Neural crest cell (in vitro differentiated cells): ENCODE measurements at regions not wholly inside any gene's neighbourhood (a gene's known extent, or its start where the extent isn't known, plus 50 kb on each side); places are given as distances from the start of the nearest gene placed in this dataset.

Experiments
- DNase-seq: peaks from one replicate; pipeline ENCODE4 v3.0.0; 2021; ENCODE audit warnings: low read depth, mixed read lengths, low spot score
- H3K27ac Mint-ChIP-seq: one replicate; pipeline ENCODE4 v1.8.0; 2021; ENCODE audit warnings: mild to moderate bottlenecking, mixed read lengths; ENCODE audit not compliant: unreplicated experiment
- H3K27me3 Mint-ChIP-seq: 2 replicates; pipeline ENCODE4 v1.8.0; 2021; ENCODE audit warnings: low read depth, mild to moderate bottlenecking, mixed read lengths
- H3K36me3 Mint-ChIP-seq: 2 replicates; pipeline ENCODE4 v1.8.0; 2021; ENCODE audit warnings: low read depth, mild to moderate bottlenecking, mixed read lengths
- H3K4me1 Mint-ChIP-seq: 2 replicates; pipeline ENCODE4 v1.8.0; 2021; ENCODE audit warnings: mixed read lengths
- H3K4me3 Mint-ChIP-seq: one replicate; pipeline ENCODE4 v1.8.0; 2021; ENCODE audit warnings: mild to moderate bottlenecking, mixed read lengths
- H3K9me3 Mint-ChIP-seq: 2 replicates; pipeline ENCODE4 v1.8.0; 2021; ENCODE audit warnings: mixed read lengths
- TF ChIP-seq, protein P1 (sequence below): fragments of 200-600 bp; sonication (generic); conservative IDR thresholded peaks from 2 replicates; pipeline ENCODE4 v1.5.0; 2021; ENCODE audit warnings: antibody characterized with exemption, mild to moderate bottlenecking

DNA sequence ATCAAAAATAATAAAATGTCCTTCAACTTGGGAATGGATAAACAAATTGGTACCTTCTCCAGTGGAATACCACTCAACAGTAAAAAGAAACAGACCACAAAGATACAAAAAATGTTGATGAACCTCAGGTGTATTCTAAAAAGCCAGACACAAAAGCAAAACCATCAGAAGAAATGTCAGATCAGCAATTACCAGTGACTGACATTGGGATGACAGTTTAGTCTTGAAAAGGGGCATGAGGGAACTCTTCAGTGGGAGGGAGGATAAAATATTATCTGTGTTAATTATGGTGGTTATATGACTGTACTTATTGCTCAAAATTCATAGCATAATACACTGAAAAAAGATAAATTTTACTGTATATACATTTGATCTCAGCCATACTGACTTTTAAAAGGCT, 473.0 kb downstream of the TMX3 start:
- Mint-ChIP-seq H3K27ac (no peak overlapping the region), H3K9me3 (peaks cover 5% of the 10 kb centered on the region), H3K4me3 (no peak overlapping the region), H3K4me1 (no peaks in the 10 kb centered on the region), H3K36me3 (no peaks in the 10 kb centered on the region), H3K27me3 (no peaks in the 10 kb centered on the region)
- no peak for DNase-seq
- TF ChIP-seq, protein P1, sequence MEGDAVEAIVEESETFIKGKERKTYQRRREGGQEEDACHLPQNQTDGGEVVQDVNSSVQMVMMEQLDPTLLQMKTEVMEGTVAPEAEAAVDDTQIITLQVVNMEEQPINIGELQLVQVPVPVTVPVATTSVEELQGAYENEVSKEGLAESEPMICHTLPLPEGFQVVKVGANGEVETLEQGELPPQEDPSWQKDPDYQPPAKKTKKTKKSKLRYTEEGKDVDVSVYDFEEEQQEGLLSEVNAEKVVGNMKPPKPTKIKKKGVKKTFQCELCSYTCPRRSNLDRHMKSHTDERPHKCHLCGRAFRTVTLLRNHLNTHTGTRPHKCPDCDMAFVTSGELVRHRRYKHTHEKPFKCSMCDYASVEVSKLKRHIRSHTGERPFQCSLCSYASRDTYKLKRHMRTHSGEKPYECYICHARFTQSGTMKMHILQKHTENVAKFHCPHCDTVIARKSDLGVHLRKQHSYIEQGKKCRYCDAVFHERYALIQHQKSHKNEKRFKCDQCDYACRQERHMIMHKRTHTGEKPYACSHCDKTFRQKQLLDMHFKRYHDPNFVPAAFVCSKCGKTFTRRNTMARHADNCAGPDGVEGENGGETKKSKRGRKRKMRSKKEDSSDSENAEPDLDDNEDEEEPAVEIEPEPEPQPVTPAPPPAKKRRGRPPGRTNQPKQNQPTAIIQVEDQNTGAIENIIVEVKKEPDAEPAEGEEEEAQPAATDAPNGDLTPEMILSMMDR = no peak

DNA sequence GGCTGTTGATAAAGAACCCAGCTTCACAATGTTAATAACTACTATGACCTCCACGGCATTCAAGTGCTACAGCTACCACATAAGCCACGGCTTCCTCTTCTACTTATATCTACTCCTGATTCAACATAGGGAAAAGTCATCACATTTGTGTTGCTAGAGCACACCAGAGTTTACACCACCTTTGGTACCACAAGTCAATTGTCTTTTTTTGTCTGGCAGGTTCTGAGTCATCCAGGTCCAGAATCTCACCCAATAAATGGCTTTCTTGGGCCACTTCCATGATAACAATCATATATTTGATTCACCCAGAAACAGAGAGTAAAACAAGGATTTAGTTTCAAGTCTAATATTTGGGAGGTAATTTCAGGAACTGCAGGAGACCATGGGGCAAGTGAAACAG, 480.2 kb downstream of the TMX3 start:
- DNase-seq = no peak
- Mint-ChIP-seq H3K27me3 (no peaks in the 10 kb centered on the region), H3K27ac (no peak overlapping the region), H3K4me3 (no peak overlapping the region), H3K9me3 (peaks cover 6% of the 10 kb centered on the region), H3K36me3 (no peaks in the 10 kb centered on the region), H3K4me1 (no peaks in the 10 kb centered on the region)
- TF ChIP-seq, protein P1 = no peak

DNA sequence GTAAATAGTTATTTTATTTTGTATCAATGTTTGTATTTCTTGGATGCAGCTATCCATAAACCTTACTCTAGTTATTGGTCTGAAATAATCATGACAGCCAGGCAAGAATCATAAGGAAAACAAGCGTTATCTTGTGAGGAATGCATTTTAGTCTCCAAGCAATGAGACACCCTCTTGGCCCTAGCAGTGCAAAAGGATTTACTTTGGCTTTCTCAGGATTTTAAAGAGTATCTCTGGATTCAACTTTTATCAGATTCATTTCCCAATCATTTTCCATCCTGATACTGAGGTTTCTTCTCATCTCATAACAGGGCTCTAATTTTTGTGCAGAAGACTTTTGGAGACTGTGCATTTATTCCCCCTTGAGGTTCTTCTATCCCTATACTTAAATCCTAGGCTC, 480.8 kb downstream of the TMX3 start:
- no peaks in the 10 kb centered on the region for H3K27me3 Mint-ChIP-seq
- no peak overlapping the region for H3K27ac Mint-ChIP-seq
- no peak overlapping the region for H3K4me3 Mint-ChIP-seq
- no peaks in the 10 kb centered on the region for H3K36me3 Mint-ChIP-seq
- DNase-seq = no peak
- TF ChIP-seq, protein P1 = no peak
- H3K4me1 Mint-ChIP-seq = no peaks in the 10 kb centered on the region
- peaks cover 11% of the 10 kb centered on the region for H3K9me3 Mint-ChIP-seq

DNA sequence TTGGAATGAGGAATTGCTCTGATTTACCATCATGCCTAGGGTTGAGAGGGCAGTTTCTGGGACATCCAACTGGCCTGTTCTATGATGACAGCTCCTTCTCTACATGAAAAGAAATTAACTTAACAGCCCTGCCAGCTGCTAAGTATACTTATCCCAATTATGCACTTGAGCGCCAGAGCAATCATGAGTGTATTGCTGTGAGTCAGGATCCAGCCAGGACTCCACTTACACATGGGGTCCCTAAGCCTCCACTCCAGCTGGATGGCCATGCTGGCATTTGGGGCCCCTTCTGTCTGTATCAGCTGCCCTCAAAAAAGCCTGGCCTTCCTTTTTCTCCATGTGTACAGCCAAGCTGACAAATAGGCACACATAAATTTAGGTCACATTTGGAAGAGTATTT, 481.9 kb downstream of the TMX3 start:
- H3K27ac Mint-ChIP-seq = no peak overlapping the region
- TF ChIP-seq, protein P1 = no peak

GRCh38 chr18:68229351-68229750, 485.6 kb downstream of the TMX3 start:
- no peak for DNase-seq
- Mint-ChIP-seq H3K27me3 (no peaks in the 10 kb centered on the region), H3K9me3 (peaks cover 6% of the 10 kb centered on the region), H3K4me1 (peaks cover under 1% of the 10 kb centered on the region), H3K4me3 (no peak overlapping the region), H3K36me3 (no peaks in the 10 kb centered on the region), H3K27ac (no peak overlapping the region)
- TF ChIP-seq, protein P1 = no peak

More for the DNA sequence above, 481.9 kb downstream of the TMX3 start:
- no peak overlapping the region for H3K4me3 Mint-ChIP-seq
- DNase-seq = no peak
- H3K36me3 Mint-ChIP-seq = no peaks in the 10 kb centered on the region
- H3K27me3 Mint-ChIP-seq = no peaks in the 10 kb centered on the region
- peaks cover 8% of the 10 kb centered on the region for H3K9me3 Mint-ChIP-seq
- no peaks in the 10 kb centered on the region for H3K4me1 Mint-ChIP-seq

DNA sequence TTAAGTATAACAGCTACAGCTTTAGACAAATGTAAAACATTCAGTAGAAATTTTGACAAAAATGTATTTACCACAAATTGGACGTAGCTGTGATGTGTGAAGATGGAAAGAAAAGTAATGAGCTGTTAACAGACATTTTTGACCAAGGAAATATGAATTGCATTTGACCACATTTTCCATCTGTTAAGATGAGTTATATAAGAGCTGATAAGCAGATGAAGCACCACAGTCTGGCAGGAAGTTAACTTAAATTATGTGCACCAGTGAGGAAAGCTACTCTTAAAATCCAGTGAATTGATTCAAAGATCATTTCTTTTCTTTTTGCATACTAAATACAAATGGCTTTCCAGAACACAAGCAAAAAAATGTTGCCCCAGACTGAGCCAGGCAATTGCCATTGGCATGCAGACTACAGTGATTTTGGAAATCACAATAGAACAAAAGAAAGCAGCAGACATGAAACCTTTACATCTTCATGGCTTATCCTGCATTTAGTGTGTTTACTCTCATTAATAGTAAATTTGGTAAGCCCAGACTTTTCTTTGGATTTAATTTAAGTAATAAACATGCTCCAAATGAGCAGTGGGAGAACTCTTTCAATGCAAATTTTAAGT, 493.7 kb downstream of the TMX3 start:
- DNase-seq = no peak
- TF ChIP-seq, protein P1 = no peak
- Mint-ChIP-seq H3K4me3 (no peak overlapping the region), H3K36me3 (peaks cover 3% of the 10 kb centered on the region), H3K27me3 (no peaks in the 10 kb centered on the region), H3K9me3 (peaks cover 4% of the 10 kb centered on the region), H3K27ac (no peak overlapping the region), H3K4me1 (peaks cover 14% of the 10 kb centered on the region)
